ENCODE measurements at regions not wholly inside any gene's neighbourhood (a gene's known extent, or its start where the extent isn't known, plus 50 kb on each side); places are given as distances from the start of the nearest gene placed in this dataset.

GRCh38 chr3:59547874-59548273, 498.0 kb upstream of the CFAP20DC start:
- no peak for TF ChIP-seq CTCF (IDR thresholded peaks at IDR 0.05)
- no peak overlapping the region for H3K4me3 Mint-ChIP-seq (ENCODE audit: unreplicated experiment)
- H3K4me1 Mint-ChIP-seq (ENCODE audit: low read depth), result peaks cover 16% of the 10 kb centered on the region
- H3K27me3 Mint-ChIP-seq (ENCODE audit: low read depth), result no peaks in the 10 kb centered on the region
- no peaks in the 10 kb centered on the region for H3K9me3 Mint-ChIP-seq (ENCODE audit: low read depth)
- H3K36me3 Mint-ChIP-seq (ENCODE audit: low read depth), result no peaks in the 10 kb centered on the region
- DNase-seq (ENCODE audit: low spot score), result no peak
- H3K27ac Mint-ChIP-seq (ENCODE audit: unreplicated experiment), result no peak overlapping the region

- DNase-seq (ENCODE audit: low spot score), result no peak
Measured at GRCh38 chr3:59546522-59546921, 496.7 kb upstream of the CFAP20DC start.

GRCh38 chr3:59545374-59545773, 495.5 kb upstream of the CFAP20DC start:
- Mint-ChIP-seq H3K4me3 (ENCODE audit: unreplicated experiment) (no peak overlapping the region), H3K4me1 (ENCODE audit: low read depth) (peaks cover 35% of the 10 kb centered on the region), H3K9me3 (ENCODE audit: low read depth) (no peaks in the 10 kb centered on the region), H3K36me3 (ENCODE audit: low read depth) (no peaks in the 10 kb centered on the region), H3K27ac (ENCODE audit: unreplicated experiment) (no peak overlapping the region), H3K27me3 (ENCODE audit: low read depth) (no peaks in the 10 kb centered on the region)
- DNase-seq (ENCODE audit: low spot score), result no peak
- TF ChIP-seq CTCF (IDR thresholded peaks at IDR 0.05), result no peak

More at GRCh38 chr3:59546522-59546921, 496.7 kb upstream of the CFAP20DC start:
- H3K4me1 Mint-ChIP-seq (ENCODE audit: low read depth), result peaks cover 23% of the 10 kb centered on the region
- H3K4me3 Mint-ChIP-seq (ENCODE audit: unreplicated experiment), result no peak overlapping the region
- no peak overlapping the region for H3K27ac Mint-ChIP-seq (ENCODE audit: unreplicated experiment)
- no peak for TF ChIP-seq CTCF (IDR thresholded peaks at IDR 0.05)
- H3K36me3 Mint-ChIP-seq (ENCODE audit: low read depth), result no peaks in the 10 kb centered on the region
- H3K9me3 Mint-ChIP-seq (ENCODE audit: low read depth), result no peaks in the 10 kb centered on the region
- H3K27me3 Mint-ChIP-seq (ENCODE audit: low read depth), result no peaks in the 10 kb centered on the region

GRCh38 chr3:59542276-59542675, 492.5 kb upstream of the CFAP20DC start:
- no peak overlapping the region for H3K4me3 Mint-ChIP-seq (ENCODE audit: unreplicated experiment)
- H3K27ac Mint-ChIP-seq (ENCODE audit: unreplicated experiment), result no peak overlapping the region
- TF ChIP-seq CTCF (IDR thresholded peaks at IDR 0.05), result no peak
- no peaks in the 10 kb centered on the region for H3K36me3 Mint-ChIP-seq (ENCODE audit: low read depth)
- no peaks in the 10 kb centered on the region for H3K9me3 Mint-ChIP-seq (ENCODE audit: low read depth)
- peaks cover 39% of the 10 kb centered on the region for H3K4me1 Mint-ChIP-seq (ENCODE audit: low read depth)
- no peak for DNase-seq (ENCODE audit: low spot score)
- H3K27me3 Mint-ChIP-seq (ENCODE audit: low read depth), result no peaks in the 10 kb centered on the region

- H3K4me3 Mint-ChIP-seq (ENCODE audit: unreplicated experiment), result no peak overlapping the region
- no peaks in the 10 kb centered on the region for H3K36me3 Mint-ChIP-seq (ENCODE audit: low read depth)
- TF ChIP-seq CTCF (IDR thresholded peaks at IDR 0.05), result no peak
- H3K9me3 Mint-ChIP-seq (ENCODE audit: low read depth), result no peaks in the 10 kb centered on the region
- peak overlapping the region; percentile 78 for H3K27ac Mint-ChIP-seq (ENCODE audit: unreplicated experiment)
- no peaks in the 10 kb centered on the region for H3K27me3 Mint-ChIP-seq (ENCODE audit: low read depth)
- DNase-seq (ENCODE audit: low spot score), result no peak
- H3K4me1 Mint-ChIP-seq (ENCODE audit: low read depth), result peaks cover 47% of the 10 kb centered on the region
Measured at GRCh38 chr3:59540696-59541095, 490.9 kb upstream of the CFAP20DC start.
